ENCODE measurements at regions not wholly inside any gene's neighbourhood (a gene's known extent, or its start where the extent isn't known, plus 50 kb on each side); places are given as distances from the start of the nearest gene placed in this dataset.
A peak's percentile ranks its signal among the peaks of the same experiment; 100 is the strongest.

GRCh38 chr5:53373451-53374158, 106.8 kb upstream of the FST start:
- FAIRE-seq = no peak
- DNase-seq (ENCODE audit: insufficient read length, low spot score) = no peak

GRCh38 chr5:53376853-53377252, 103.6 kb upstream of the FST start:
- TF ChIP-seq POLR2AphosphoS5 (IDR thresholded peaks at IDR 0.05; ENCODE audit: low read depth, low read length) = no peak
- TF ChIP-seq POU2F2 (IDR thresholded peaks at IDR 0.05; ENCODE audit: low read depth, low read length) = no peak
- no peak for TF ChIP-seq POLR2A (IDR thresholded peaks at IDR 0.05; ENCODE audit: low read depth, low read length)
- no peak for TF ChIP-seq TAF1 (IDR thresholded peaks at IDR 0.05; ENCODE audit: low read depth, low read length)
- no peak for TF ChIP-seq PAX5 (IDR thresholded peaks at IDR 0.05; ENCODE audit: insufficient read depth, low read length, severe bottlenecking)
- TF ChIP-seq SPI1 (IDR thresholded peaks at IDR 0.05; ENCODE audit: low read depth, low read length) = no peak
- no peak for DNase-seq (ENCODE audit: insufficient read length, low spot score)
- FAIRE-seq = no peak

More at GRCh38 chr5:53373451-53374158, 106.8 kb upstream of the FST start:
- TF ChIP-seq POLR2A (IDR thresholded peaks at IDR 0.05; ENCODE audit: low read depth, low read length) = no peak
- TF ChIP-seq POLR2AphosphoS5 (IDR thresholded peaks at IDR 0.05; ENCODE audit: low read depth, low read length) = no peak
- no peak for TF ChIP-seq TAF1 (IDR thresholded peaks at IDR 0.05; ENCODE audit: low read depth, low read length)
- TF ChIP-seq PAX5 (IDR thresholded peaks at IDR 0.05; ENCODE audit: insufficient read depth, low read length, severe bottlenecking) = no peak
- no peak for TF ChIP-seq SPI1 (IDR thresholded peaks at IDR 0.05; ENCODE audit: low read depth, low read length)
- no peak for TF ChIP-seq POU2F2 (IDR thresholded peaks at IDR 0.05; ENCODE audit: low read depth, low read length)

GRCh38 chr5:53378190-53378589, 102.2 kb upstream of the FST start:
- no peak for DNase-seq (ENCODE audit: insufficient read length, low spot score)
- no peak for FAIRE-seq
- no peak for TF ChIP-seq POLR2A (IDR thresholded peaks at IDR 0.05; ENCODE audit: low read depth, low read length)
- no peak for TF ChIP-seq SPI1 (IDR thresholded peaks at IDR 0.05; ENCODE audit: low read depth, low read length)
- no peak for TF ChIP-seq POU2F2 (IDR thresholded peaks at IDR 0.05; ENCODE audit: low read depth, low read length)
- no peak for TF ChIP-seq PAX5 (IDR thresholded peaks at IDR 0.05; ENCODE audit: insufficient read depth, low read length, severe bottlenecking)
- TF ChIP-seq TAF1 (IDR thresholded peaks at IDR 0.05; ENCODE audit: low read depth, low read length) = no peak
- TF ChIP-seq POLR2AphosphoS5 (IDR thresholded peaks at IDR 0.05; ENCODE audit: low read depth, low read length) = no peak

GRCh38 chr5:53378590-53379247, 101.7 kb upstream of the FST start:
- FAIRE-seq = no peak
- TF ChIP-seq POU2F2 (IDR thresholded peaks at IDR 0.05; ENCODE audit: low read depth, low read length) (no peak), POLR2AphosphoS5 (IDR thresholded peaks at IDR 0.05; ENCODE audit: low read depth, low read length) (no peak), POLR2A (IDR thresholded peaks at IDR 0.05; ENCODE audit: low read depth, low read length) (no peak), TAF1 (IDR thresholded peaks at IDR 0.05; ENCODE audit: low read depth, low read length) (no peak), SPI1 (IDR thresholded peaks at IDR 0.05; ENCODE audit: low read depth, low read length) (no peak), PAX5 (IDR thresholded peaks at IDR 0.05; ENCODE audit: insufficient read depth, low read length, severe bottlenecking) (no peak)
- DNase-seq (ENCODE audit: insufficient read length, low spot score) = no peak

- DNase-seq (ENCODE audit: insufficient read length, low spot score) = no peak
Measured at GRCh38 chr5:53386341-53386740, 94.1 kb upstream of the FST start.

GRCh38 chr5:53389093-53389492, 91.3 kb upstream of the FST start:
- FAIRE-seq = no peak
- TF ChIP-seq POLR2A (IDR thresholded peaks at IDR 0.05; ENCODE audit: low read depth, low read length) = no peak
- no peak for TF ChIP-seq POLR2AphosphoS5 (IDR thresholded peaks at IDR 0.05; ENCODE audit: low read depth, low read length)
- no peak for TF ChIP-seq TAF1 (IDR thresholded peaks at IDR 0.05; ENCODE audit: low read depth, low read length)
- TF ChIP-seq POU2F2 (IDR thresholded peaks at IDR 0.05; ENCODE audit: low read depth, low read length) = no peak
- no peak for TF ChIP-seq PAX5 (IDR thresholded peaks at IDR 0.05; ENCODE audit: insufficient read depth, low read length, severe bottlenecking)
- no peak for TF ChIP-seq SPI1 (IDR thresholded peaks at IDR 0.05; ENCODE audit: low read depth, low read length)

More at GRCh38 chr5:53386341-53386740, 94.1 kb upstream of the FST start:
- no peak for FAIRE-seq
- no peak for TF ChIP-seq PAX5 (IDR thresholded peaks at IDR 0.05; ENCODE audit: insufficient read depth, low read length, severe bottlenecking)
- no peak for TF ChIP-seq POLR2AphosphoS5 (IDR thresholded peaks at IDR 0.05; ENCODE audit: low read depth, low read length)
- no peak for TF ChIP-seq POLR2A (IDR thresholded peaks at IDR 0.05; ENCODE audit: low read depth, low read length)
- no peak for TF ChIP-seq POU2F2 (IDR thresholded peaks at IDR 0.05; ENCODE audit: low read depth, low read length)
- no peak for TF ChIP-seq TAF1 (IDR thresholded peaks at IDR 0.05; ENCODE audit: low read depth, low read length)
- no peak for TF ChIP-seq SPI1 (IDR thresholded peaks at IDR 0.05; ENCODE audit: low read depth, low read length)

DNA sequence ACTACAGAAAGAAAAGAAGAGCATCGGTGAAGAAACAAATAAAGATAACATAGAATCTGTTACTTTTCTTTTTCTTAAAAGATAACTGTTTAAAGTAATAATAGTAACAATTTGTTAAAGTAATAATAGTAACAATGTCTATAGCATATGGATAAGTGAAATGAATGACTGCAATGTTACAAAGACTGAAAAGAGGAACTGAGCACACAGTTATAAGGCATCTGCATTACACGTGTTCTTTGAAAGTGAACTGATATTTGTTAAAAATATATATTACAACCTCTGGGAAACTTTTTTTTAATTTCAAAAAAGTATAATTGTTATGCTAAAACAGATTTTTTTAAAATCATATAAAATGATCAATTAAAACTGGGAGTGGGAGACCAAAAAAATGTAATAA, 88.4 kb upstream of the FST start:
- no peak for FAIRE-seq
- TF ChIP-seq POU2F2 (IDR thresholded peaks at IDR 0.05; ENCODE audit: low read depth, low read length) (no peak), SPI1 (IDR thresholded peaks at IDR 0.05; ENCODE audit: low read depth, low read length) (peak; percentile 84)
- DNase-seq (ENCODE audit: insufficient read length, low spot score) = no peak

More at GRCh38 chr5:53389093-53389492, 91.3 kb upstream of the FST start:
- DNase-seq (ENCODE audit: insufficient read length, low spot score) = no peak

GRCh38 chr5:53394808-53395207, 85.6 kb upstream of the FST start:
- TF ChIP-seq PAX5 (IDR thresholded peaks at IDR 0.05; ENCODE audit: insufficient read depth, low read length, severe bottlenecking) = no peak
- FAIRE-seq = no peak
- no peak for DNase-seq (ENCODE audit: insufficient read length, low spot score)

GRCh38 chr5:53397141-53397757, 83.2 kb upstream of the FST start:
- DNase-seq (ENCODE audit: insufficient read length, low spot score) (no peak), FAIRE-seq (no peak)
- TF ChIP-seq POLR2AphosphoS5 (IDR thresholded peaks at IDR 0.05; ENCODE audit: low read depth, low read length) (no peak), SPI1 (IDR thresholded peaks at IDR 0.05; ENCODE audit: low read depth, low read length) (no peak), POU2F2 (IDR thresholded peaks at IDR 0.05; ENCODE audit: low read depth, low read length) (no peak), TAF1 (IDR thresholded peaks at IDR 0.05; ENCODE audit: low read depth, low read length) (no peak), PAX5 (IDR thresholded peaks at IDR 0.05; ENCODE audit: insufficient read depth, low read length, severe bottlenecking) (no peak), POLR2A (IDR thresholded peaks at IDR 0.05; ENCODE audit: low read depth, low read length) (no peak)

Data from GM12891 (cell line).